SK-N-SH (cell line): ENCODE measurements at regions not wholly inside any gene's neighbourhood (a gene's known extent, or its start where the extent isn't known, plus 50 kb on each side); places are given as distances from the start of the nearest gene placed in this dataset.

ENCODE experiments used
- CTCF ChIA-PET: fragments of 300-600, 350-600 bp; formaldehyde crosslinking; extraction: SDS; loops from one replicate; lab custom pipeline; 2021; lab: Yijun Ruan, JAX
- POLR2A ChIA-PET: fragments of 350-600 bp; sonication (Branson Sonifier 250); formaldehyde crosslinking; extraction: SDS; loops from one replicate; lab custom pipeline; 2020; ENCODE audit warnings: antibody characterized with exemption, inconsistent platforms; lab: Yijun Ruan, JAX
- DNase-seq: peaks from one replicate; pipeline ENCODE4 v3.0.0; 2012
- H2AFZ ChIP-seq: fragments of 200-600 bp; sonication (generic); 2 replicates; pipeline ENCODE4 v1.8.1; 2016; ENCODE audit warnings: antibody characterized with exemption, mild to moderate bottlenecking, low read depth
- H3F3A ChIP-seq: fragments of 200-600 bp; sonication (generic); replicated peaks from 2 replicates; pipeline ENCODE3; 2016; ENCODE audit warnings: antibody characterized with exemption, mild to moderate bottlenecking; ENCODE audit not compliant: insufficient read depth
- H3K27ac ChIP-seq, 2 experiments: fragments of 200-500 bp in 1 of 2; fragments of 200-600 bp in 1 of 2; sonication (Bioruptor generic) in 1 of 2; sonication (generic), shearing (Covaris generic) in 1 of 2; 2 replicates each; pipeline versions ENCODE4 v1.5.1 to v1.6.1; 2014 to 2016; ENCODE audit warnings: low read depth in 2 of 2, inconsistent platforms in 1 of 2, low read length in 1 of 2, mild to moderate bottlenecking in 1 of 2, mixed read lengths in 1 of 2
- H3K27me3 ChIP-seq: fragments of 200-600 bp; sonication (generic), shearing (Covaris generic); 2 replicates; pipeline ENCODE4 v1.6.1; 2016; ENCODE audit warnings: mixed run types; ENCODE audit not compliant: insufficient read depth
- H3K36me3 ChIP-seq, 2 experiments: fragments of 200-500 bp in 1 of 2; fragments of 200-600 bp in 1 of 2; sonication (Bioruptor generic) in 1 of 2; sonication (generic) in 1 of 2; replicated peaks in 1 of 2; 2 replicates each; pipeline versions ENCODE3 to v1.5.1; 2014 to 2016; ENCODE audit warnings: low read length in 1 of 2, mild to moderate bottlenecking in 1 of 2; ENCODE audit not compliant: insufficient read depth in 2 of 2, control insufficient read depth in 1 of 2
- H3K4me1 ChIP-seq, 2 experiments: fragments of 200-500 bp in 1 of 2; fragments of 200-600 bp in 1 of 2; sonication (Bioruptor generic) in 1 of 2; sonication (generic), shearing (Covaris generic) in 1 of 2; 2 replicates each; pipeline versions ENCODE4 v1.5.1 to v1.6.1; 2014 to 2016; ENCODE audit warnings: low read depth in 1 of 2, low read length in 1 of 2, mixed run types in 1 of 2; ENCODE audit not compliant: insufficient read depth in 2 of 2, control insufficient read depth in 1 of 2
- H3K4me2 ChIP-seq: fragments of 200-600 bp; sonication (generic), shearing (Covaris generic); 2 replicates; pipeline ENCODE4 v1.6.1; 2017; ENCODE audit warnings: mixed run types
- H3K4me3 ChIP-seq, 2 experiments: fragments of 200-500 bp in 1 of 2; fragments of 200-600 bp in 1 of 2; sonication (Bioruptor generic) in 1 of 2; sonication (generic), shearing (Covaris generic) in 1 of 2; 2 replicates each; pipeline versions ENCODE4 v1.5.1 to v1.8.1; 2014 to 2016; ENCODE audit warnings: low read depth in 2 of 2, inconsistent platforms in 1 of 2, low read length in 1 of 2, mild to moderate bottlenecking in 1 of 2, mixed read lengths in 1 of 2, moderate library complexity in 1 of 2
- H3K79me2 ChIP-seq: fragments of 200-600 bp; sonication (generic); 2 replicates; pipeline ENCODE4 v1.8.1; 2017; ENCODE audit warnings: mild to moderate bottlenecking; ENCODE audit not compliant: insufficient read depth
- H3K9ac ChIP-seq: fragments of 200-600 bp; sonication (generic); 2 replicates; pipeline ENCODE4 v1.6.1; 2017; ENCODE audit warnings: mixed run types
- H3K9me2 ChIP-seq: fragments of 200-600 bp; sonication (generic); 2 replicates; pipeline ENCODE4 v1.6.1; 2017; ENCODE audit warnings: mixed run types
- H3K9me3 ChIP-seq: fragments of 200-600 bp; sonication (generic); 2 replicates; pipeline ENCODE4 v1.6.1; 2017; ENCODE audit warnings: mixed run types, mild to moderate bottlenecking, moderate library complexity
- H4K20me1 ChIP-seq: fragments of 200-600 bp; sonication (generic); 2 replicates; pipeline ENCODE4 v1.6.1; 2017; ENCODE audit warnings: mild to moderate bottlenecking, mixed run types; ENCODE audit not compliant: insufficient read depth
- CHD2 ChIP-seq: fragments of 150-350 bp; IDR thresholded peaks from 2 replicates; pipeline ENCODE4 v1.6.1; 2018; ENCODE audit warnings: low read length; ENCODE audit not compliant: partially characterized antibody
- CTCF ChIP-seq: fragments of 200-600 bp; sonication (generic); IDR thresholded peaks from 2 replicates; pipeline ENCODE4 v1.6.1; 2017; ENCODE audit warnings: antibody characterized with exemption, mild to moderate bottlenecking, moderate library complexity
- ELF1 ChIP-seq: IDR thresholded peaks from 2 replicates; pipeline ENCODE4 v1.4.0; 2012
- EP300 ChIP-seq, 2 experiments: IDR thresholded peaks; 2 replicates each; pipeline versions ENCODE4 v1.4.0 to v1.6.1; 2012; ENCODE audit warnings: borderline replicate concordance in 1 of 2, low read depth in 1 of 2, low read length in 1 of 2
- EZH2phosphoT487 ChIP-seq: fragments of 200-600 bp; sonication (generic); IDR thresholded peaks from 2 replicates; pipeline ENCODE4 v1.6.1; 2017; ENCODE audit warnings: low read depth, mixed run types, mild to moderate bottlenecking, antibody characterized with exemption, moderate library complexity, borderline replicate concordance
- FOSL2 ChIP-seq: IDR thresholded peaks from 2 replicates; pipeline ENCODE4 v1.4.0; 2012; ENCODE audit warnings: low read depth, mild to moderate bottlenecking, moderate library complexity, borderline replicate concordance
- FOXJ3 ChIP-seq: sonication (generic); formaldehyde crosslinking; IDR thresholded peaks from 2 replicates; pipeline ENCODE4 v1.5.1; 2020; ENCODE audit warnings: mild to moderate bottlenecking, missing genetic modification reagents
- FOXM1 ChIP-seq: IDR thresholded peaks from 2 replicates; pipeline ENCODE4 v1.4.0; 2012; ENCODE audit warnings: low read depth, mild to moderate bottlenecking
- GABPA ChIP-seq: IDR thresholded peaks from 2 replicates; pipeline ENCODE4 v1.4.0; 2012; ENCODE audit warnings: low read depth, mild to moderate bottlenecking
- JUND ChIP-seq: IDR thresholded peaks from 2 replicates; pipeline ENCODE4 v1.4.0; 2012
- MAX ChIP-seq: IDR thresholded peaks from 2 replicates; pipeline ENCODE4 v1.4.0; 2012; ENCODE audit warnings: low read depth
- MEF2A ChIP-seq: IDR thresholded peaks from 2 replicates; pipeline ENCODE4 v1.4.0; 2012; ENCODE audit warnings: low read depth, borderline replicate concordance
- NFIC ChIP-seq: IDR thresholded peaks from 2 replicates; pipeline ENCODE4 v1.4.0; 2012; ENCODE audit warnings: borderline replicate concordance
- NRF1 ChIP-seq: IDR thresholded peaks from 2 replicates; pipeline ENCODE4 v1.6.1; 2012; ENCODE audit warnings: low read depth, mild to moderate bottlenecking, low read length
- PBX3 ChIP-seq: IDR thresholded peaks from 2 replicates; pipeline ENCODE4; 2012
- RAD21 ChIP-seq: IDR thresholded peaks from 2 replicates; pipeline ENCODE4 v1.6.1; 2012; ENCODE audit warnings: mild to moderate bottlenecking, low read length
- SMC3 ChIP-seq: IDR thresholded peaks from 2 replicates; pipeline ENCODE4 v1.6.1; 2012; ENCODE audit warnings: low read depth, low read length, improper control_type of control experiment
- TEAD4 ChIP-seq: IDR thresholded peaks from 2 replicates; pipeline ENCODE4 v1.4.0; 2012; ENCODE audit warnings: mild to moderate bottlenecking, borderline replicate concordance; ENCODE audit not compliant: insufficient read depth
- USF1 ChIP-seq: IDR thresholded peaks from 2 replicates; pipeline ENCODE4 v1.4.0; 2012; ENCODE audit warnings: low read depth, borderline replicate concordance
- ZBTB33 ChIP-seq: IDR thresholded peaks from 2 replicates; pipeline ENCODE4 v1.4.0; 2012; ENCODE audit warnings: low read depth, borderline replicate concordance
- WGBS: methylation state at CpG from one replicate; pipeline ENCODE4 v1.1.6; 2017; ENCODE audit warnings: low lambda C conversion rate; 5-methylcytosine and 5-hydroxymethylcytosine counted together
- TF ChIP-seq, protein P1 (sequence below): fragments of 150-350 bp; IDR thresholded peaks from 2 replicates; pipeline ENCODE4 v1.6.1; 2017; ENCODE audit warnings: antibody characterized with exemption, low read length, low read depth, borderline replicate concordance

DNA sequence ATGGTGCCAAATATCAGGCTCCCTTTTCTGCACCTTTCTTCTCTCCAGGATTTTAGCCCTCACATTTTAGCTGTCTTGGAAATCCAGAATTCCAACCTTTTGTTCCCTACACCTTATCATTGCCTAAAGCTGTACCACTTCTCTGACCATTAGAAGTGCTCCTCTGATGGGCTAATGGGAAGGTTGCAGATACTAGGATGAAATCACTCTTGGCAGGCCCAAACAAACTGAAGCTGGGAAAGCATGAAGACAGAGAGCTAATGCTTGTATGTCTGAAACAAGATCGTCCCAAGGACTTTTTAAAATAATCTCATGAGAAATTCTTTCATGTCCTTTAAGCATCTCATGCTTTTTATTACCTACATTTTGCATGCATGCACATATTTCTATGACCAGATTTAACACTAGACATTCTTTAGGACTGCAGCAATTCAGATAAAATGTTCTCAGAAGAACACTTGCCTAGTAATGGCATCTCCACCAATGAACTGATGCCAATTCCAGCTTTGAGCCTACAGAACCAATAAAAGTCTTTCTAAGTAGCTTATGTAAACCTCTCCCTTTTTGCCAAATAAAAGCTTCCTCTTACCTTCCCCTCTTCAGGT lies 98.4 kb upstream of the OSR1 start:
- DNase-seq = no peak
- Histone ChIP-seq H2AFZ (no peak overlapping the region), H3F3A (no peaks in the 10 kb centered on the region), H3K79me2 (no peaks in the 10 kb centered on the region), H4K20me1 (no peaks in the 10 kb centered on the region), H3K9me2 (no peaks in the 10 kb centered on the region), H3K9ac (no peak overlapping the region), H3K4me3 (no peak overlapping the region), H3K9me3 (0 out of 2 replicates have a peak, but pooled peaks cover 7% of the 10 kb centered on the region), H3K27me3 (peaks cover 15% of the 10 kb centered on the region; the same call in 1 of the 2 replicates)
- POLR2A ChIA-PET = no interaction called here
- no peak for TF ChIP-seq USF1
- TF ChIP-seq GABPA = no peak
- no peak for TF ChIP-seq MEF2A
- TF ChIP-seq NFIC = no peak
- TF ChIP-seq CTCF = no peak
- TF ChIP-seq MAX = no peak
- no peak for TF ChIP-seq FOSL2
- no peak for TF ChIP-seq NRF1
- TF ChIP-seq JUND = no peak
- TF ChIP-seq SMC3 = no peak
- no peak for TF ChIP-seq RAD21
- no peak for TF ChIP-seq TEAD4
- no peak for TF ChIP-seq ELF1
- TF ChIP-seq CHD2 = no peak
- TF ChIP-seq, all 33 proteins: peak for 0
- CTCF ChIA-PET = no interaction called here
- no peaks in the 10 kb centered on the region for H3K4me1 ChIP-seq
- 6% methylated on average over 1 of the region's 1 CpG for WGBS
- H3K4me2 ChIP-seq = no peak overlapping the region
- H3K36me3 ChIP-seq = no peaks in the 10 kb centered on the region
- H3K27ac ChIP-seq = no peak overlapping the region

DNA sequence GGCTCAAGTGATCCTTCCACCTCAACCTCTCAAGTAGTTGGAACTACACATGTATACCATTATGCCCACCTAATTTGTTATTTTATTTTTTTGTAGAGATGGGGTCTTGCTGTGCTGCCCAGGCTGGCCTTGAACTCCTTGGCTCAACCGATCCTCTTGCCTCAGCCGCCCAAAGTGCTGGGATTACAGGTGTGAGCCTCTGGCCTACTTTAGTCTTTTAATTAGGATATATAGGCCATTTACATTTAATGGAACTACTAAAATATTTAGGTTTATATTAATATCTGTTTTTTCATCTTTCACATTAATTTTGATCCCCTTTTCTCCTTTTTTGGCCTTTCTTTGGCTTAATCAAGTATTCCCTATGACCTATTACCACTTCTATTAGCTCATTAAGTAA lies 95.7 kb upstream of the OSR1 start:
- Histone ChIP-seq H3K9ac (no peak overlapping the region), H3F3A (no peaks in the 10 kb centered on the region), H3K9me3 (0 out of 2 replicates have a peak, but pooled peaks cover 7% of the 10 kb centered on the region), H3K27me3 (no peaks in the 10 kb centered on the region), H3K4me3 (no peak overlapping the region), H3K4me1 (no peaks in the 10 kb centered on the region), H3K27ac (no peak overlapping the region), H2AFZ (no peak overlapping the region), H3K9me2 (no peaks in the 10 kb centered on the region), H3K36me3 (no peaks in the 10 kb centered on the region), H3K4me2 (no peak overlapping the region), H3K79me2 (no peaks in the 10 kb centered on the region), H4K20me1 (no peaks in the 10 kb centered on the region)
- 11% methylated on average over 2 of the region's 2 CpGs for WGBS
- no peak for DNase-seq
- ChIA-PET CTCF (interaction anchor here (1.2 kb wide), 1 partner anchor 35 kb away, joined by 3 read pairs; no protein-coding TSS in a partner anchor), POLR2A (no interaction called here)
- TF ChIP-seq ZBTB33 (no peak), EZH2phosphoT487 (no peak), FOXJ3 (CRISPR knock-in tag) (no peak), FOXM1 (no peak), TEAD4 (no peak), EP300 (IDR thresholded peaks at IDR 0.05; ENCODE audit: borderline replicate concordance in 1 of 2, low read depth in 1 of 2, low read length in 1 of 2) (no peak), JUND (no peak), PBX3 (no peak)
- TF ChIP-seq, protein P1, sequence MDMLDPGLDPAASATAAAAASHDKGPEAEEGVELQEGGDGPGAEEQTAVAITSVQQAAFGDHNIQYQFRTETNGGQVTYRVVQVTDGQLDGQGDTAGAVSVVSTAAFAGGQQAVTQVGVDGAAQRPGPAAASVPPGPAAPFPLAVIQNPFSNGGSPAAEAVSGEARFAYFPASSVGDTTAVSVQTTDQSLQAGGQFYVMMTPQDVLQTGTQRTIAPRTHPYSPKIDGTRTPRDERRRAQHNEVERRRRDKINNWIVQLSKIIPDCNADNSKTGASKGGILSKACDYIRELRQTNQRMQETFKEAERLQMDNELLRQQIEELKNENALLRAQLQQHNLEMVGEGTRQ = no peak
